Common myeloid progenitor, CD34-positive (primary cell): ENCODE measurements at regions not wholly inside any gene's neighbourhood (a gene's known extent, or its start where the extent isn't known, plus 50 kb on each side); places are given as distances from the start of the nearest gene placed in this dataset.

ENCODE experiments used
- CTCF ChIA-PET: fragments of 350-600 bp; sonication (Branson Sonifier 250); formaldehyde crosslinking; loops from one replicate; lab custom pipeline; 2021; ENCODE audit warnings: antibody characterized with exemption; lab: Charles Lee
- POLR2A ChIA-PET: fragments of 350-600 bp; sonication (Branson Sonifier 250); formaldehyde crosslinking; loops from one replicate; lab custom pipeline; 2021; ENCODE audit warnings: antibody characterized with exemption; lab: Charles Lee
- DNase-seq, 3 donors: peaks; one replicate each; pipeline versions ENCODE4 v3.0.0 to v3.0.0-alpha.2; 2013
- H3K27ac ChIP-seq, 2 experiments: 1 replicate in 1 of 2; 2 replicates in 1 of 2; pipeline ENCODE4 v1.7.0; 2013; ENCODE audit warnings: inconsistent platforms in 2 of 2, low read length in 2 of 2, mild to moderate bottlenecking in 2 of 2, low read depth in 1 of 2, moderate library complexity in 1 of 2; ENCODE audit not compliant: severe bottlenecking in 2 of 2, insufficient read depth in 1 of 2, poor library complexity in 1 of 2
- H3K27me3 ChIP-seq, 5 experiments: replicated peaks in 2 of 5; 1 replicate in 3 of 5; 2 replicates in 2 of 5; pipeline versions ENCODE4 v1.6.1 to v1.7.0; 2013; ENCODE audit warnings: low read length in 4 of 5, mild to moderate bottlenecking in 2 of 5, moderate library complexity in 2 of 5, inconsistent platforms in 1 of 5; ENCODE audit not compliant: insufficient read depth in 5 of 5, control insufficient read depth in 4 of 5
- H3K36me3 ChIP-seq, 4 experiments: 1 replicate in 2 of 4; 2 replicates in 2 of 4; pipeline versions ENCODE4 v1.6.1 to v1.7.0; 2013; ENCODE audit warnings: low read length in 3 of 4, control low read depth in 1 of 4, mild to moderate bottlenecking in 1 of 4; ENCODE audit not compliant: control insufficient read depth in 4 of 4, insufficient read depth in 4 of 4
- H3K4me1 ChIP-seq, 4 experiments: 1 replicate in 3 of 4; 2 replicates in 1 of 4; pipeline versions ENCODE4 v1.6.1 to v1.7.1; 2013; ENCODE audit warnings: low read length in 3 of 4, mild to moderate bottlenecking in 3 of 4, control low read depth in 1 of 4, inconsistent platforms in 1 of 4, moderate library complexity in 1 of 4; ENCODE audit not compliant: control insufficient read depth in 4 of 4, insufficient read depth in 4 of 4; ENCODE audit errors: control extremely low read depth in 1 of 4
- H3K4me3 ChIP-seq, 7 experiments: 1 replicate in 4 of 7; 2 replicates in 3 of 7; pipeline versions ENCODE4 v1.5.1 to v1.7.0; 2013; ENCODE audit warnings: mild to moderate bottlenecking in 7 of 7, low read length in 6 of 7, moderate library complexity in 6 of 7, inconsistent platforms in 2 of 7, low read depth in 2 of 7, control low read depth in 1 of 7; ENCODE audit not compliant: insufficient read depth in 4 of 7, control insufficient read depth in 1 of 7; ENCODE audit errors: extremely low read depth in 1 of 7
- H3K9me3 ChIP-seq, 5 experiments: 1 replicate in 4 of 5; 2 replicates in 1 of 5; pipeline versions ENCODE4 v1.6.1 to v1.7.1; 2013; ENCODE audit warnings: low read length in 4 of 5, mild to moderate bottlenecking in 2 of 5, inconsistent platforms in 1 of 5, low read depth in 1 of 5, moderate library complexity in 1 of 5; ENCODE audit not compliant: control insufficient read depth in 4 of 5, insufficient read depth in 2 of 5; ENCODE audit errors: control extremely low read depth in 1 of 5
- WGBS: methylation state at CpG from one replicate; pipeline ENCODE4 v1.1.5; 2013; ENCODE audit not compliant: insufficient coverage; 5-methylcytosine and 5-hydroxymethylcytosine counted together

DNA sequence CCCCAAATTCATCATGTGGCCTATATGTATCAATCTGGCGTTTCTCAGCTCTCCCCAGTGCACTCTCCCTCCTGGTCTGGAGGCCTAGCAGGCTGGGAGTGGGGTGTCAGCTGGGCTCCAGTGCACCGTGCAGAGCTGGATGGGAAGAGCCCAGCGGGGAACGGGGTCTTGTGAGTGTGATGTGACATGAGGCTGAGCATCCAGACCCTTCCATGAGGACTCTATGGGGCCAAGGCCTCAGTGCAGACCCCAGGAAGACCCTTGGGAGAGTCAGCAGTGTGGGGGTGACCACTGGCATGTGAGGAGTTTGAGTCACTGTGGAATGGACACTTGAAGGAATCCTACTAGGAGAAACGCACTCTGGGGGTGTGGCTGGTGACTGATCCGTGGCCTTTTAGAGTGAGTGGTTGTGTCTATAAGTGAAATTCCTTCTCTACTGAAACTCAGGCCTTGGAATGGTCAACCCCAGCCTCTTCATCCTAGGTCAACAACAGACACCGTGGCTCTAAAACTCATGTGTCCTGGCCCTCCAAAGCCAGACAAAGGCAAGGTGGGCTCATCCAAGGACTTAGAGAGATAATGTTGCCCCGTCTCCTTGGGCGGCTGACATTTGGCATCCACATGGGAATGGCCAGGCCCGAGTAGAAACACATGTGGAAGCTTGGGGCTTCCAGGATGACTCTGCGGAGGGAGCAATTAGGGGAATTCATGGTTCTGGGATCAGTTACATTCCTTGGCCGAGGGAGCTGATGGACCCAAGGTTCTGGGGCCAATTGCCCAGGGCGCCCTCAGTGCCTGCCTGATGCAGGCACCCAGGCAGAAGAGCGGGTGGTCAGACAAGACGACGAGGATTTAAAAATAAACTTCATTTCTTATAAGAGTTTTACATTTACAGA, 156.0 kb upstream of the TWIST2 start:
- H3K4me3 ChIP-seq, result no peak overlapping the region
- ChIA-PET POLR2A (no interaction called here), CTCF (no interaction called here)
- DNase-seq, result no peak
- H3K4me1 ChIP-seq, result no peaks in the 10 kb centered on the region
- H3K27me3 ChIP-seq, result peaks cover 0 to 12% (median 4%) of the 10 kb centered on the region in 5 experiments
- no peak overlapping the region for H3K27ac ChIP-seq
- H3K9me3 ChIP-seq, result no peaks in the 10 kb centered on the region
- no peaks in the 10 kb centered on the region for H3K36me3 ChIP-seq
- 90% methylated on average over 8 of the region's 16 CpGs for WGBS

DNA sequence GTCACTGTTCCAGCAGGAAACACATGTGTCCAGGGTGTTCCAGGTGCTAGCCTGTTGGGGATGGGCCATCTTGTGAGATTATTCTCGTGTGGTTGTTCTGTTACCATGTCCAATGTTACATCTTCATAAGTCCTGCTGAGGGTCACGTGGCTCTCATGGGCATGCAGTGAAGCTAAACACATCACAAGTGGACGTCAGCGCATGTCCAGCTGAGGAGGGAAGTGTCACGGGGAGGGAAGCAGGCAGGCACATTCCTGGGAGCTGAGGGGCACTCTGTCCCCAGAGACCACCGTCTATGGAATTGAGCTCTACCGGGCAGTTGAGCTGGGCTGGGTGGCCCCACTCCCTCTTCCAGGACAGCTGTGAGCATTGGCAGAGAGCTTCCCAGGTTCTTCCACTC, 155.3 kb upstream of the TWIST2 start:
- Histone ChIP-seq H3K4me1 (no peaks in the 10 kb centered on the region), H3K27ac (no peak overlapping the region), H3K4me3 (no peak overlapping the region), H3K9me3 (no peaks in the 10 kb centered on the region), H3K36me3 (no peaks in the 10 kb centered on the region), H3K27me3 (peaks cover 0 to 9% (median 2%) of the 10 kb centered on the region in 5 experiments)
- DNase-seq, result no peak
- WGBS, result 93% methylated on average over 7 of the region's 7 CpGs
- ChIA-PET POLR2A (no interaction called here), CTCF (no interaction called here)

DNA sequence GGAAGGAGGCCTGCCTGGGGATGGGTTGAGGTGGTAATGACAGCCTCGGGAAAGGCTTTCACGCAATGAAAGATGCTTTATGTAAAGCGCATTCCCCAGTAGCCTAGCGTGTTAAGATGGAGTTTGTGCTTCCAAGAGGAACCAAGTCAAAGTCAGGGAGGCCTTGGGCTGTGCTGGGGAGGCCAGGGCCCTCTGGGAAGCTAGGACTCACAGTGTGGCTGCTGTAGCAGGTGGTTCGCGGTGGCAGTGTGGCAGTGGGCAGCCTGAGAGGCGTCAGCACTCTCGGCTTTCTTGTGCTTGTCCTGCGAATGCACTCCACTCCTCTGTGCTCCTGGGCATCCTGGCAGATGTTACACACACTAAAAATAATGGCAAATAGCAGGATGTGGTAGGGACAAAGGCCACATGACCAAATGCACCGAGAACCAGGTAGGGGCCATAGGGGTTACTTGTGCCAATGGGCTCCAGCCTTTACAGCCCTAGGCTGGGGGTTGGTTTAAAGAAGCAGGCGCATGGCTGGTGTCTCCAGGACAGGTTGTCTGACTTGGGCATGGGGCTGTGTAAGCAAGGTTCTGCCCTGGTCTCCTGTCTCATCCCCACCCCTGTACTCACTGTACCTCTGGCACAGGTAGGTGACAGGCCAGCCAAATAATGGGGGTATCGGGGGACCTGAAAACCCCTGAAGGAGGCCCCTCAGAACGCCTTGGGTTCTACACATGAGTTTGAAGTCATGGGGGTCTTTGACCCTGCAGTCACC, 154.4 kb upstream of the TWIST2 start:
- WGBS, result 93% methylated on average over 11 of the region's 13 CpGs
- Histone ChIP-seq H3K27ac (no peak overlapping the region), H3K36me3 (no peaks in the 10 kb centered on the region), H3K9me3 (no peaks in the 10 kb centered on the region), H3K4me3 (no peak overlapping the region), H3K4me1 (no peaks in the 10 kb centered on the region), H3K27me3 (peaks cover 0 to 9% (median 2%) of the 10 kb centered on the region in 5 experiments)
- CTCF ChIA-PET, result no interaction called here
- POLR2A ChIA-PET, result no interaction called here
- no peak for DNase-seq

DNA sequence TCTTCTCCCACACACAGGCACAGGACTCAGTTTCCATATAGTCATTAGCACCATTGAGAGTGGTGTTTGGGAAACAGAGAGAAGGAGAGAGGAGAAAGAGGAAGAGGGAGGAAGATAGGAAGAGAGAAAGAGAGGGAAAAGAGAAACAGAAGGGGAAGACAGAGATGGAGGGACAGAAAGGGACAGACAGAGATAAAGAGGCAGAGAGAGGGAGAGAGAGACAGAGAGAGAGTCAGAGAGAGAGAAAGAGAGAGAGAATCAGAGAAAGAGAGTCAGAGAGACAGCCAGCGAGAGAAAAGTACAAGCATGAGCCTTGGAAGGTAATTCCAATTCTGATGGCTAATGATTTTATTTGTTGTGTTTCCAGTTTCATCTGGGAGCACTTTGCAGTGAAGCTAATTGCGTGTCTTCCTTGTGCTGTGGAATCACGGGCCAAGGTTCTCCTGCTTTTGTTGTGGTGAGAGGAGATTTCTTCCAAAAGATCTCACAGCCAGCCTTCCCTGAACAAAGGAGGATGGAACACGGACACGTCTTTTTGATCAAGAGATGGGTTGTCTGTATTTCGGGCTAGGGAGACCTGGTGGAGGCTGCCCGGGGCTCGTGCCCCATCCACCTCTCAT, 153.6 kb upstream of the TWIST2 start:
- WGBS, result 92% methylated on average over 5 of the region's 8 CpGs
- Histone ChIP-seq H3K4me1 (no peaks in the 10 kb centered on the region), H3K27me3 (peaks cover 0 to 4% (median 2%) of the 10 kb centered on the region in 5 experiments), H3K9me3 (no peaks in the 10 kb centered on the region), H3K4me3 (no peak overlapping the region), H3K36me3 (no peaks in the 10 kb centered on the region), H3K27ac (no peak overlapping the region)
- DNase-seq, result no peak
- ChIA-PET POLR2A (no interaction called here), CTCF (no interaction called here)

DNA sequence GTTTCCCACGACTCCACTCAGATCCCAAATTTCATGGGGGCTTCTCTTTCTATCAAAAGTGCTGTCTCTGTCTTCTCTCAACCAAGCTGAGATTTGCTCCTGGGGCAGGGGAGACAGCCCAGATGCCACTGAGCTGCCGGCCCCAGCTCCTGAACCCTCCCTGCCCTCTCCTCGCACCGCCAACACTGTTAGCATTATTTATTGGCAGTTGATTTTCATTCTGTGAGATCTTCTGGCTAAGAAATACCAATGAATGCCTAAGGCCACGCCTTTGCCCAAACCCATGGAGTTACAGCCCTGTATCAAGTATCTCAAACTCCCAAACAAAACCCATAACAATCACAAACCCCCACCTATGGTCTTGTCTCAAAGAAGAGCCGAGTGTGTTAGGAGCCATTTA, 153.0 kb upstream of the TWIST2 start:
- Histone ChIP-seq H3K27ac (no peak overlapping the region), H3K9me3 (no peaks in the 10 kb centered on the region), H3K27me3 (peaks cover 0 to 2% (median 2%) of the 10 kb centered on the region in 5 experiments), H3K4me3 (no peak overlapping the region), H3K36me3 (no peaks in the 10 kb centered on the region), H3K4me1 (no peaks in the 10 kb centered on the region)
- POLR2A ChIA-PET, result no interaction called here
- no peak for DNase-seq
- CTCF ChIA-PET, result no interaction called here
- WGBS, result 100% methylated on average over 1 of the region's 6 CpGs

DNA sequence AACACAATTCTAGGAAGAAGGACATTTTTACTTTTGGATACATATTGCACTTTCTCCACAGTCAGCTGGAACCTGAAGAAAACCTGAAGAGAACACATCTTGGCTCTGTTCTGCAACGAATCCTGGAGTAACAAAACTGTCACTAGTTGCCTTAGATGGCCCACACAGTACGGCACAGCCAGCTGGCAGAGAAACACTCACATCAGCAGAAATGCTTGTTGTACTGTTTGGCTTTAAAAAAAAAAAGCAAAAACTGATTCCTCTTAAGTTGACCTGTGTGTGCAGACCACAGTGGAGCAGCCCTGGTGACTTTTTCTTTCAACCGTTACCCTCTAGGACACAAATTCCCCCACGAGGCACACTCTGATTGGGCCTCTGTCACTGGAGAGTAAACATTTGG, 152.3 kb upstream of the TWIST2 start:
- CTCF ChIA-PET, result no interaction called here
- H3K9me3 ChIP-seq, result no peaks in the 10 kb centered on the region
- H3K4me3 ChIP-seq, result no peak overlapping the region
- POLR2A ChIA-PET, result no interaction called here
- no peaks in the 10 kb centered on the region for H3K36me3 ChIP-seq
- no peak for DNase-seq
- H3K4me1 ChIP-seq, result no peaks in the 10 kb centered on the region
- H3K27me3 ChIP-seq, result peaks cover 0 to 2% (median 0%) of the 10 kb centered on the region in 5 experiments
- no peak overlapping the region for H3K27ac ChIP-seq
- 86% methylated on average over 4 of the region's 4 CpGs for WGBS
